GM19395 (cell line): ENCODE measurements at regions not wholly inside any gene's neighbourhood (a gene's known extent, or its start where the extent isn't known, plus 50 kb on each side); places are given as distances from the start of the nearest gene placed in this dataset.
"Not testable (repeated sequence)": the region's sequence is repeated elsewhere in the genome, so short reads cannot be mapped to it uniquely, and the experiment has no call there.

Source experiments
- ATAC-seq: cut with Tn5 transposase; IDR thresholded peaks from one replicate; pipeline ENCODE4 v1.9.1; 2021; ENCODE audit warnings: mild to moderate bottlenecking, moderate library complexity; ENCODE audit not compliant: unreplicated experiment

DNA sequence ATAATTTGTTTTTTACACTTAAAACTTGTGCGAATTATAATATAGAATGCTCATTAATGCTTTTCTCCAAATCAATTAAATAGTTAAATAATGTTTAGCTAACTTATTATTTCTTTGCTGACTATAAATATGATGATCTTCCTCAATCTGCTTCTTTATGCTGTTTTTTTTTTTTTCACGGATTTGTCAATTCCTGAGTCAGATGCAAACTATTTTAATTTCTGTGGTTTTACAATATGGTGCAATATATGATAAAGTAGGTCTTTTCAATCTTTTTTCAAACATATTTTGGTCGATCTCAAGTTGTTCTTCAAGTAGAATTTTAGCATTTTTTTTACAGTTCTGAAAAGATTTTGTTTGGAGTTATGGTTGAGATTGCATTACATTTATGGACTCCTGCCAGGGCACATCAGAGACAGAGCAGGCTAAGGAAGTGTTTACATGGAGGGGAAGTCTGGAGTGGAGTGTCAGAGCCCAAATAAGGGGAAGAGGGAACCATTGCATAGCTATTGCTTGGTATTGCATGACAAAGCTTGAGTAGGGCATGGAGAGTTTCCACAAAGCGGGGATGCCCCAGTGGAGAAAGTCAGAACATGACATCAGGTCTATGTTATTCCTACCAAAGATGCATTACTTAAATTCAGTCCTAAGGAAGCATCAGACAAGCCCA is 204.4 kb downstream of the OTUD1 start:
- no peak for ATAC-seq

DNA sequence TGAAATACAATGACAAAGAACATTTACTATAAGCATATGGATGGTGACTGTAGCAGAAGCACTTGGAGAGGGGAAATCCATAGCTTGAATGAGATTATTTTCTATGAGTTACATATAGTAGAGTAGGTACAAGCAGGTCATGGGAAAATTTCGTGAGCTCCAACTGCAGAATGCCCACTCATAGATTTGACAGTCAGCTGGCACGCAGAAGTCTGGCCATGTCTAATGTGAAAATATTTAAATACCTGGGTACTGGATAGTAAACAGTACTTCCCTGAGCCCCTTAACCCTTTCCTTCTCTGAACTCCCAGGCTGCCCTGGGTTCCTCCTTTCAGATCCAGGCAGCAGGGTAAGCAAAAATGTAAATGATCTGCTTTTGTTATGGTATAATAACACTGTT is 209.7 kb downstream of the OTUD1 start:
- ATAC-seq: no peak

DNA sequence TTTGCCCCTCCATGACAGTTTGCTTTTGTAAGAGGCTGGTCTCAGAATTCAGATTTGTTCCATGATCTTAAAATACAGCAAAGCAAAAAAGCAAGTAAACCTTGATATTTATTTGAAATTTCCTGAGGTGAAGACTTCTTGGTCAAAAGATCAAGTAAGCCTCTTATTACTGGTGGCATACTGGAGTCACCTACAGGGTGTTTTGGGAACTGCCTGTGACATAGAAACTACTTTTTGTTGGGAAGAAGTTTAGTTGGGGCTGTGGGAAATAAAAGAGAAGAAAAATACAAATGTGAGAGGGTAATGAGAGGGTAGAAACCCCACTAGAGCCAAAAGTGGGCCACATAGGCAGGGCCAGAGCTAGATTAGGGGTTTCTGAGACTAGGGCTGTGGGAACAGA is 217.9 kb downstream of the OTUD1 start:
- ATAC-seq: no peak

DNA sequence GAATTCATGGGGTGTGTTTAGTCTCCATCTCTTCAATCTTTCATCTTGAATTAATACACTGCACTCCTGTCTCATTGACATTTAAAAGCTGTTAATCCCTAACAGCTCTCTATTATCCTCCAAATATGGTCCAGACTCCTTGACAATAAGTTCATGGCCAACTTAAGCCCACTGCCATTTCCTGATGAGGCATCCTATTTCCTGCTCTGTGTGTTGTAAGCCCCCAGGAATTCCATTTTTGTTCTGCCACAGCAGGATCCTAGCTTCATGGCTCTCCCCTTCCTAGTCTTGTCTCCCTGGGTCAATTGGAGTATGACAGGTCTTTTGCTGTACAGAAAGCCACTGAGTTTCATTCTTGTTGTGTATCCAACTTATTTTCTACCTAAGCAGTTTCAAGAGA is 218.8 kb downstream of the OTUD1 start:
- no peak for ATAC-seq

DNA sequence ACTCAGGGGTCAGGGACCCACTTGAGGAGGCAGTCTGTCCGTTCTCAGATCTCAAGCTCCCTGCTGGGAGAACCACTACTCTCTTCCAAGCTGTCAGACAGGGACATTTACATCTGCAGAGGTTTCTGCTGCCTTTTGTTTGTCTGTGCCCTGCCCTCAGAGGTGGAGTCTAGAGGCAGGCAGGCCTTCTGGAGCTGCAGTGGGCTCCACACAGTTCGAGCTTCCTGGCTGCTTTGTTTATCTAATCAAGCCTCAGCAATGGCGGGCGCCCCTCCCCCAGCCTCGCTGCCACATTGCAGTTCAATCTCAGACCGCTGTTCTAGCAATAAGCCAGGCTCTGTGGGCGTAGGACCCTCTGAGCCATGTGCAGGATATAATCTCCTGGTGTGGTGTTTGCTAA is 233.0 kb downstream of the OTUD1 start:
- ATAC-seq: not testable (repeated sequence)

DNA sequence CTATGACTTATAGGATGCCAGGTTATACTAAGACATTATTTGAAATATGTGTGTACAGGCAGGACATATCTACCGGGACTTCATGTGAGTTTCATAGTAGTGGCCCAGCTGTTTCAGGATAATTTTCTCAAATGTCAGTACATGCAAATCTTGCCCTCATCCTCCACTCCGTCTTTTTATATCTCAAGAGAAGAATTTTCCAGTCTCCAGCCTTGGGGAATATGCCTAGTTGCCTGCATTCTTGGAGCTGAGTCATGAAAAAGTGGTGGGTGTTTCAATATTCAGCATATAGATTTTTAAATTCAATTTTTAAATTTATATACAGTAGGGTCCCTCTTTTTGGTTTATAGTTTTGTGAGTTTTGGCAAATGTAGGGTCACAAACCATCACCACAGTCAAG is 236.7 kb downstream of the OTUD1 start:
- ATAC-seq: no peak

DNA sequence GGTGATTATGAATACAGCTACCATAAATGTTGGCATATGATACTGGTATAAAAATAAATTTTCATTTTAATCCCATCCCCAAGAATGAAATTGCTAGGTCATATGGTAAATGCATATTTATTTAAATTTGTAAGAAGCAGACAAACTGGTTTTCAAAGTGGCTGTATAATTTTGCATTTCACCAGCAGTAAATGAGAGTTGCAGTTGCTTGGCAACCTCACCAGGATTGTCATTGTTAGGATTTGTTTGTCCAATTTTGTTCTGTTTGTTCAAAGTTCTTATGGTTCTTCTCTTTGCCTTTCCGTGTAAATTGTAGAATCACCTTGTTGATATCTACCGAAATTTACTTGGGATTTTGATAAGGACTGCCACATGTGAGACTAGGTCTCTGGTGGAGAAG is 237.4 kb downstream of the OTUD1 start:
- no peak for ATAC-seq

DNA sequence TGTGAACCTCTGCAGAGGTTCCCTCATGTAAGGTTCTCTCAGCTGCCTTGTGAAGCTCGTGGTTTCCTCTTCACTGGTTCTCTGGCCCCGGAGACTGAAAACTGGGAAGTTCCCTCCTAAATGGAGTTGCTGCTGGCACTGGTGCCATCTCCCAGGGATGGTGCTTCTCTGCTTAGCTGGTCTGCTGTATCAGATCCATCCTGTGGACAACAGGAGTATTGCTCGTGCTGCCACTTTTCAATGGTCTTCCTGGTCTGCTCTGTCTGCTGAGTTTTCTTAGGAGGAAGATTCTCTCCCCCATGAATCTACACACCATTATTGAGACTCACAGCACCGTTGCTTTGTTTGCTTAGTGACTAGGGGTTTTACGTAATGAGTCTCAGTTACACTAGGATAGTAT is 247.8 kb downstream of the OTUD1 start:
- no peak for ATAC-seq

DNA sequence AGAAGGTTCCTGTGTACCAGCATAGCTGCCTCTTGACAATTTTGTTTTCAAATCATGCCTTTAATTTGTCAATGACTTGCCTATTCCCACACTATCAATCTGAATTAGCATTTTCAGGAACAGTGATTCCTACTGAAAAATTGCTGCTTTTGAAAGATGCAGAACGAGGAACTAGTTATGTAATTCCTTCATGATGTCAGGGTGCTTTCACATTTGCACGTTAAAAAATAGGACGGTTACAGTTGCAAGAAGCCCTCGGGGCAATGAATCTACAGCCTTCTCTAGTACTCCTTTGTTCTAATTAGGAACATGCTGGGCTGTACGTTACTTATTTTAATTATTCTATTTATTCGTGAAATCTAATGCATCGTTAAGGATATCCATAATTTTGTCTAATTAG is 253.9 kb downstream of the OTUD1 start:
- ATAC-seq: no peak

DNA sequence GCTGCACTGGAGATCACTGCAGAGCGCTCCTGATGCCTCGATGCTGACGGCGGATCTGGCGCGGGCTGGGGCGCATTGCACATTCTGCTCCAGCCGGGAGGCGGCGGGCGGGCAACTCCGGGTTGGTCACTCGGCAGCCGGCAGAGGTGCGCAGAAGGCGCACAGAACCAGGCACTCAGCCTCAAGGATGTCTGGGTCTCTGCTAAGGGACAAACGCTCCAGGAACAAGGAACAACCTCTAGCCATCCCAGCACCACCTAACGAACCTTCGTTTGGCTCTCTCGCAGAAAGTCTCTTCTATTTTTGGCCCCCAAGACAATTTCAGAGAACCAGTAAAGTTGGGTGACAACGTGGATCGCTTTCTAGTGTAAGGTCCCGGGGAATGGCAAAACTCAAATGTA is 254.6 kb downstream of the OTUD1 start:
- ATAC-seq: no peak

DNA sequence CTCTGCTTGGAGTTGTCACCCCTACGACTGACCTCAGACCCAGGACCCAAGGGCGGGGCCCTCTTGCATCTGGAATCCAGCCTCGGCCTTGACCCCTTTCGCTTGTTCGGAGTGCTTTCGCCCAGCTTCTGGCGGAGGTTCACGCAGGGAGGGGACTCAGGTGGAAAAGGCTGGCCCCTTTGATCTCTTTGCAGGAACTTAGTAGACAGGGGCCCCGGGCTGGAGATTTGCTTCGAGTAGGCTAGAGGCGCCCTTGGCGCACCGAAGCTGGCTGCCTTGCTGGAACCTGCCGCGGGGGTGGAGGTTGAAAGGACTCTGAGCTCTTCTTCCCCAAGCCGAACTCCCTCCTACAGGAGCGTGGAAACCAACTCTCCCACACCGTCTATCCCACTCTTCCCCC is 255.1 kb downstream of the OTUD1 start:
- no peak for ATAC-seq

DNA sequence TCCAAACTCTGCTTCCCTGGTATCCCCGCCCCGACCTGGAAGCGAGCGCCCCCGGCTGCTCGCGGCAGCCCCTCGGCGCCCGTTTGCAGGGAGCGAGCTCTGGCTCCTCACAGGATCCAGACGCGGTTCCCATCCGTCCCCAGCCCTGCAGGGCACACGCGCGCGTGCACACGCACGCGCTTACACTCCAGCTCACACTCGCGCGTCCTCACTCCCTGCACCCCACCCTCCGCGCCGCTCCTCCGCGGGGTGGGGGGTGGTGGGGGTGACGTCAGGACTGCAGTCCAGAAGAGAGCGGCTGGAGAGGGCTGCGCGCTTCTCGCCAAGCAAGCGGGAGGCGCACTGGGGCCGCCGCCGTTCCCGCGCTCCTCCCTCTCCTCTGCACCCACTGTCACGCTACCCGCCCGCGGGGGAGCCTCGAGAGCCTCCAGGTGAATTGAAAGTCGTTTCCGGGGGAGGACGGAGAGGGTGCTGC is 255.6 kb downstream of the OTUD1 start:
- no peak for ATAC-seq

DNA sequence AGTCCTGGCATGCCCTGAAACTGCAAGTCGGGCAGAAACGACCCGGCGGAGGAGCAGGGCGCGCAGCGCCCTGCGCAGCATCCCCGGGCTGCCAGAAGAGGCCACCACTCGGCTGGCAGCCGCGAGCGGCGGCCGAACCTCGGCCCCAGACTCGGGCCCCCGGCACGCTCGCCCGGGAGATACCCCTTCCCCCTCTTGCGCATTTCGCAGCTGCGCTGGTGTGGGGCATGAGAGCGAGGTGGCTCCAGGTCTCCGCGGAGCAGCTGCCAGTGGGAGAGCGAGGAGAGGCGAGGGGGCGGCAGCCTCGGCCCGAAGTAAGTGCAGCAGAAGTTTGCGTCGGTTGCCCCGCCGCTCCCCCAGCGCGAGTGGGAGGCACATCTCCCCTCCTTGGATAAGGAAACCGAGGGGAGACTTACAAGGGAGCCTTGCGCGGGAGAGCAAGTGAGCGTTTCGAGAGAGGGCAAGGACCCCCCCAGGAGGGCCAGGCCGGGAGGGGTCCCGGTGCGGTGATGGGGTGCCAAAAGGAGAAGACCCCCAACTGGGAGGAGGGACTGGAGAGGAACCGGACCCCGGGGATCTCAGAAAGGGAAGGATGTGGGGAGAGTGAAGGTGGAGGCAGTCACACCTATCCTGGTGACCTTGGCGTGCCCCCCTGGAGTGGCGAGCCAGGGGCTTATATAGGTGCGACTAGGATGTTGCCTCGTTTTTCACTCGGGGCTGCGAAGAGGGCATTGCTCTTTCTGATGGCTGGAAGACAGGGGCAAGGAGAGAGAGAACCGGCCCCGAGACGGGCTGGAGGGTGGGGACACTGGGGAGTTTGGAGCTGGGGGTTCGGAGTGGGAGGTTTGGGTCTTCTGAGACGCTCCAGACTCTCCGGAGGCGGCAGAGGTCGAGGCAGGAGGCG is 256.3 kb downstream of the OTUD1 start:
- ATAC-seq: no peak

DNA sequence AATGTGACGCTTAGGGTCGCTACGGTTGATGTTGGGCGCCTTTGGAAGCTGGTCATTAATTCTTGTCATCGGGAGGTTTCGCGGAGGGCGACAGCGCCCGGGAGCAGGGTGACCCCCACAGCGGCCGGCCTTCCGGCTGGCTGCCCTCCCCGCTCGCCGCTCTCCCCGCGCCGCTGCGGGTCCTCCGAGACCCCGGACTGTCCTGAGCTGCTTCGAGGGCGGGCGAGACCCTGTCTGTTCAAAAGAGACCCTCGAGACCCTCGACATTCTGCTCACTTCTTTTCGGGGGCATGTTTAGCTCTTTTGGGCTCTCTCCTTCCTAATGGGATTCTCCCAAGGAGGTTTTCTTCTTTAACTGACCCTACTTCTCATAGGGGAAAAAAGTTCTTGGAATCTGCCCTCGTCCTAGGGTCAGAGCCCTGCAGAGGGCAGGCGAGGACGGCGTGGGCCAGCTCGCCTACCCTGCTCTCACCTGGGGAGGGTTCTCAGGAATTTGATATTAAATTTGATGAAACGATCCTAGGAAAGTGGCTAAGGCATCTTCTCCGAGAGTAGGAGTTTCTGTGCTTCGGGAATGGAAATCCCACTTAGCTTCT is 257.0 kb downstream of the OTUD1 start:
- no peak for ATAC-seq

DNA sequence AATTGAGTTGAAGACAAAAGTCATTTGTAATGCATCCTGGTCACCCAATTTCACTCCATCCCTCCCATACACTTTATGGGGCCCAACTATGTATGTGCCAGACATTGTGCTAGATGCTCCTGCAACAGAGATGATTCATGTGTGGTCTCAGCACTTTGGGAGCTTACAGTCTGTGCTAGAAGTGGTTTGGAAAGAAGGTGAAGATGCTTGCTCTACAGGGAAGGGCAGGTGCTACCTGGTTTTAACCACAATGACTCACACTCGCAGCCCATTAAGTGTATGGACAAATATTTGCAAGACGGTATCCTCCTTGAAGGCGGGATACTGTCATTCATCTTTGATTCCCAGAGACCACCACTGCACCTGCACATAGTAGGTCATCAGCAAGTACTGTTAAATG is 257.6 kb downstream of the OTUD1 start:
- ATAC-seq: no peak

DNA sequence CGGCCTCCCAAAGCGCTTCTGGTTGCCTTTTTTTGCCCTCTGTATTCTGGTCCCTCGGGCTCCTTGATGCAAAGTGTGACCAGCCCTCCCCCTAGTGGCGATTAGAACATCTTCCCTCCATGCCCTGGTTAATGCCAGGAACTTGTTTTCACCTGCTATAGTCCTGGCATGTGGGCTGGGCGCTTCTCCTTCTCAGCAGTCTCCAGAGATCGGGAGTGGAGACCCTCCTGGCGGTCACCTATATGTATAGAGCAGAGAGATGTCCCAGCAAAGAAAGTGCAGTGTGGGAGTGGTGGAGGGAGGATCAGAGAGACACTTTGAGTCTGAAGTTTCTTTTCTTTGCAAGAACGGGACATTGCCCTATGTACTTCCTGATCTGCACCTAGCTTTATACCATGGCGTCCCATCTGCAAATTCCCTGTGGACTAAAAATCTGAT is 264.1 kb downstream of the OTUD1 start:
- ATAC-seq: peak; percentile 98

DNA sequence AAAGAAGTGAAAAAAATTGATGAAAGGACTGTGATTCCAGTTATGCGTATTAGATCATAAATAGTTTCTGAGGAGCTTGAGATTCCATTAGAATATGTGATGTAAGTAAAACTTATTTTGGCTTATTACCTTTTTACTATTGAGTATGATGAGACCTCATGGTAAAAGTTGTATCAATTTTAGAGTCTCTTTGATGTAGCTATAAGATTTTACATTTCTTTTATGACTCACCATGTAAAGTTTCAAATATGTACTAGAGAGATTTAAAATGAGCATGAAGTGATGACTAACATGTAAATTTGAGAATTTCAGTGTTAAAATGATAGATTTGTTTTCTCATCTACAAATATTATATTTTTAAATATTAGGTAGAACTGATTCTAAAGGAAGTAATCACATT is 276.5 kb downstream of the OTUD1 start:
- ATAC-seq: no peak

DNA sequence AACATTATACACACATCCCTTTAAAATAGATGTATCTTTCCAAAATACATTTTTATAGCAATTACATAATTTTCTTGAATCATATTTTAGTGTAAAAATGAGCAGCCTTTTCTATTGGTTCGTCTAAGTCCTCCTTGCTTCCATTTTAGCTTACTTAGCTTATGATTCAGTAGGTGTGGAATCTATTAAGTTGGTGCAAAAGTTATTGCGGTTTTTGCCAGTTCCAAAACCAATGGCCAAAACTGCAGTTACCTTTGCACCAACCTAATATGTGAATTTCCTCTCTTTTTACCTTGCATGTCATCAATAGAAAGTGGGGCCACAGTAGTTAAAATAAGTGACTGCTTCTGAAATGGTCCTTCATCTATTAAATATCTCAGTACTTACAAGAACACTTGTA is 279.0 kb downstream of the OTUD1 start:
- ATAC-seq: no peak

DNA sequence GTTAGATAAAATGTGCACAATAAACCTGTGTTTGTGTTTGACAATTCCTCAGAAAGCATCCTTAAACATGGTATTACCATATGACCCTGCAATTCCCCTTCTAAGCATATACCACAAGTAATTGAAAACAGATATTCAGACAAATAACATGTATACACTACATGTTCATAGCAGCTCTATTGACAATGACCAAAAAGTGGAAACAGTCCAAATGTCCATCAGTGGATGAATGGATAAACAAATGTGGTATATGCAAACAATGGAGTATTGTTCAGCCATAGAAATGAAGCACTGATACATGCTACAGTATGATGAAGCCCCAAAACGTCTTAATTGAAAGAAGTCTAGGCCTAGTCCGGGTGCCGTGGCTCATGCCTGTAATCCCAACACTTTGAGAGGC is 280.1 kb downstream of the OTUD1 start:
- ATAC-seq: no peak

DNA sequence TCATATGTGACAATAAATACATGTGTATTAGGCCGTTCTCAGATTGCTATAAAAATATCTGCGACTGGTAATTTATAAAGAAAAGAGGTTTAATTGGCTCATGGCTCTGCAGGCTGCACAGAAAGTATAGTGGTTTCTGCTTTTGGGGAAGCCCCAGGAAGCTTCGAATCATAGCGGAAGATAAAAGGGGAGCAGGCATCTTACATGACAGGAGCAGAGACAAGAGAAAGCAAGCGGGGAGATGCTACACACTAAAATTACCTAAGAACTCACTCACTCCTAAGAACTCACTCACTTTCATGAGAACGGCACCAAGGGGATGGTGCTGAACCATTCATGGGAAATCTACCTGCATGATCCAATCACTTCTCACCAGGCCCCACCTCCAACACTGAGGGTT is 284.9 kb downstream of the OTUD1 start:
- ATAC-seq: no peak

DNA sequence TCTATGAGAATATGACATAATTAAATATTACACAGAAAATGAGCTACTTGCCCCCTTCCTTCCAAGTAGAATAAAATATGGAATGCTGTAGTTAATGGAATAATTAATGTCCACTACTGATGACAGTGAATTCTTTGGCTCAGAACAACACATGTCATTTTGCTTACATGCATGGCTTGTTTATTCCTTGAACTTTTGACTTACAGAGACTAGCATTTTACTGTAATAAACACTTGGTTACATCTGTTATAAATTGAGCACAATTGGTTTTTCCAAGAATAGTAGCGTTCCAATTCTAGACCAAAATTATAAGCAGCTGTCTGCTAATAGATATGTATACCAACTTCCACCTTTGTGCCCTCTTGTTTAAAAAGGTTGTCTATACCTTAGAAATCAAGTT is 286.7 kb downstream of the OTUD1 start:
- no peak for ATAC-seq

DNA sequence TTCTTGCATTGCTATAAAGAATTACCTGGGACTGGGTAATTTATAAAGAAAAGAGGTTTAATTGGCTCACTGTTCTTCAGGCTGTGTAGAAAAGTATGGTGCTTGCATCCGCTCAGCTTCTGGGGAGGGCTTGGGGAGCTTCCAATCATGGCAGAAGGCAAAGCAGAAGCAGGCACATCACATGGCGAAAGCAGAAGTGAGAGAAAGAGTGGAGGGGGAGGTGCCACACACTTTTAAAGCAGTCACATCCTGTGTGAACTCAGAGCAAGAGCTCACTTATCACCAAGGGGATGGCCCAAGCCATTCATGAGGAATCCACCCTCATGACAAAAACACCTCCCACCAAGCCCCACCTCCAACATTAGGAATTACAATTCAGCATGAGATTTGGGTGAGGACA is 303.5 kb downstream of the OTUD1 start:
- ATAC-seq: peak; percentile 99
